Liver (tissue), 8 donors: ENCODE measurements at regions not wholly inside any gene's neighbourhood (a gene's known extent, or its start where the extent isn't known, plus 50 kb on each side); places are given as distances from the start of the nearest gene placed in this dataset.

Experiments
- DNase-seq: peaks from one replicate; pipeline ENCODE4 v3.0.0-alpha.2; 2017; ENCODE audit warnings: low spot score
- H3K27ac ChIP-seq, 2 donors: one replicate each; pipeline ENCODE4 v1.7.0; 2013; ENCODE audit warnings: inconsistent platforms in 2 of 2, low read length in 2 of 2, control low read depth in 1 of 2, low read depth in 1 of 2, mild to moderate bottlenecking in 1 of 2
- H3K27me3 ChIP-seq, 4 donors: one replicate each; pipeline versions ENCODE4 v1.6.1 to v1.7.0; 2013; ENCODE audit warnings: low read length in 3 of 4, inconsistent platforms in 1 of 4, mild to moderate bottlenecking in 1 of 4, moderate library complexity in 1 of 4; ENCODE audit not compliant: control insufficient read depth in 4 of 4, insufficient read depth in 4 of 4
- H3K36me3 ChIP-seq, 4 donors: one replicate each; pipeline versions ENCODE4 v1.6.1 to v1.7.0; 2013; ENCODE audit warnings: low read length in 3 of 4, mild to moderate bottlenecking in 3 of 4, low read depth in 1 of 4, moderate library complexity in 1 of 4; ENCODE audit not compliant: control insufficient read depth in 4 of 4, insufficient read depth in 3 of 4
- H3K4me1 ChIP-seq, 4 donors: one replicate each; pipeline versions ENCODE4 v1.6.1 to v1.7.0; 2013; ENCODE audit warnings: low read length in 3 of 4, mild to moderate bottlenecking in 3 of 4, moderate library complexity in 1 of 4; ENCODE audit not compliant: control insufficient read depth in 4 of 4, insufficient read depth in 4 of 4
- H3K4me3 ChIP-seq, 3 donors: one replicate each; pipeline versions ENCODE4 v1.6.1 to v1.7.0; 2013; ENCODE audit warnings: low read length in 3 of 3, control low read depth in 1 of 3, low read depth in 1 of 3, mild to moderate bottlenecking in 1 of 3
- H3K9ac ChIP-seq, 2 donors: one replicate each; pipeline ENCODE4 v1.7.0; 2013; ENCODE audit warnings: low read length in 2 of 2, mild to moderate bottlenecking in 2 of 2, moderate library complexity in 2 of 2, control low read depth in 1 of 2, low read depth in 1 of 2
- H3K9me3 ChIP-seq, 4 donors: one replicate each; pipeline versions ENCODE4 v1.6.1 to v1.7.0; 2013; ENCODE audit warnings: low read length in 3 of 4; ENCODE audit not compliant: control insufficient read depth in 4 of 4
- EGR1 ChIP-seq, 2 donors: IDR thresholded peaks; 2 replicates each; pipeline ENCODE4 v1.6.1; 2016 to 2018; ENCODE audit warnings: antibody characterized with exemption in 2 of 2, low read depth in 2 of 2
- FOXA1 ChIP-seq: IDR thresholded peaks from 2 replicates; pipeline ENCODE4 v1.6.1; 2016; ENCODE audit warnings: antibody characterized with exemption
- FOXA2 ChIP-seq: IDR thresholded peaks from 2 replicates; pipeline ENCODE4 v1.6.1; 2016; ENCODE audit warnings: antibody characterized with exemption
- GABPA ChIP-seq, 2 donors: IDR thresholded peaks in 1 of 2; conservative IDR thresholded peaks in 1 of 2; 2 replicates each; pipeline ENCODE4 v1.6.1; 2016; ENCODE audit warnings: antibody characterized with exemption in 2 of 2, mild to moderate bottlenecking in 1 of 2, moderate library complexity in 1 of 2
- HNF4G ChIP-seq: IDR thresholded peaks from 2 replicates; pipeline ENCODE4 v1.6.1; 2016; ENCODE audit warnings: antibody characterized with exemption
- JUND ChIP-seq, 2 donors: IDR thresholded peaks; 2 replicates each; pipeline ENCODE4 v1.6.1; 2016; ENCODE audit warnings: antibody characterized with exemption in 2 of 2
- NR2F2 ChIP-seq: IDR thresholded peaks from 2 replicates; pipeline ENCODE4 v1.6.1; 2016; ENCODE audit warnings: antibody characterized with exemption
- RXRA ChIP-seq, 2 donors: IDR thresholded peaks; 2 replicates each; pipeline ENCODE4 v1.6.1; 2017 to 2018; ENCODE audit warnings: antibody characterized with exemption in 2 of 2, mild to moderate bottlenecking in 1 of 2
- SP1 ChIP-seq: IDR thresholded peaks from 2 replicates; pipeline ENCODE4 v1.6.1; 2018; ENCODE audit warnings: antibody characterized with exemption, mild to moderate bottlenecking
- TAF1 ChIP-seq: conservative IDR thresholded peaks from 2 replicates; pipeline ENCODE4 v1.6.1; 2016; ENCODE audit warnings: antibody characterized with exemption, mild to moderate bottlenecking
- YY1 ChIP-seq: IDR thresholded peaks from 2 replicates; pipeline ENCODE4 v1.6.1; 2016; ENCODE audit warnings: antibody characterized with exemption, mild to moderate bottlenecking
- WGBS: extraction: QIAGEN DNeasy Blood & Tissue Kit; methylation state at CpG from one replicate; pipeline ENCODE4 v1.1.7; 2013; 5-methylcytosine and 5-hydroxymethylcytosine counted together
- TF ChIP-seq, protein P1 (sequence below): fragments of 150-350 bp; IDR thresholded peaks from 2 replicates; pipeline ENCODE4 v1.5.1; 2017; ENCODE audit warnings: improper control_type of control experiment, low read depth, low read length; ENCODE audit not compliant: missing input control
- TF ChIP-seq, protein P2 (sequence below): IDR thresholded peaks from 2 replicates; pipeline ENCODE4 v1.6.1; 2016; ENCODE audit warnings: antibody characterized with exemption
- TF ChIP-seq, protein P3 (sequence below): IDR thresholded peaks from 2 replicates; pipeline ENCODE4 v1.6.1; 2016; ENCODE audit warnings: antibody characterized with exemption
- TF ChIP-seq, protein P4 (sequence below): IDR thresholded peaks from 2 replicates; pipeline ENCODE4 v1.6.1; 2016; ENCODE audit warnings: antibody characterized with exemption, mild to moderate bottlenecking
- donor health status: healthy.
- donor health status: healthy.
- donor health status: healthy.
- donor health status: healthy.
- donor health status: healthy.

DNA sequence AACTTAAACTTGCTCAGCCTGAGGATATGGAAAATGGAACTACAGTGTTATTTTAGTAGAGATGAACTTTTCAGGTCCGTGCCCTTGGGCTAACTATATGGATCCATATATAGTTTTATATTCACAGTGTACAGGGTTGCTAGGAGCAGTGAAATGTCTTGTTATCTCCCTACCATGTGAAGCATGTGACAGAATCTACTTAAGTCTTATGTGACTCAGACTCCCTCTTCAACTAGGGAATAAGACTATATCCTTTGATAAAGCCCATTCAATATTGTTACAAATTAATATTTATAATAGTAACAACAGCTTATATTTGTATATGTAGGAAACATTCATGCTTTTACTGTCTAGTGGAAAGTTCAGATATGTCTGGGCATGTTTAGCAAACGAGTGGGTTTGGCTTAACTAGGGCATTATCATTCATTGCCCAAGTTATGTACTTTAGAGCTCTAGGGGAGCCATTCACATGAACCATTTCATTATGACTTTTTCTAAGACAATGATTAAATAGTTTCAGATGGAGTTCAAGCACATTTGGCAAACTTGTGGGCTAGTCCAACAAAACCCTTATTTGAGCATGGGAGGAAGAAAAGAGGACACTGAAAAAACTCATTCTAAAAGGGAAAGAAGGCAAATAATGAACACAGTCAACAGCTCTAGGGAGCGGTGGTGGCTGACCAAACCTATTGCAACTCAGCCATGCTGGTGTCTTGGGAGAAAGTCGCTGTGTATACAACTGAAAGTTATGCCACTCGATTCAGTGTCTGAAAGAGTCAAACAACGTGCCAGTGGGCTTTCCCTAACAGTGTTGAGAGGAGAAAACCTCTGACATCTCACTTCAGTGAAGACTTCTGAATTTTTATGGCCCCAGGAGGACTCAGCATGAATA is 305.9 kb upstream of the G2E3 start:
- Histone ChIP-seq H3K9ac (no peak overlapping the region), H3K36me3 (no peaks in the 10 kb centered on the region), H3K4me3 (no peak overlapping the region), H3K27ac (no peak overlapping the region), H3K4me1 (no peaks in the 10 kb centered on the region), H3K9me3 (no peaks in the 10 kb centered on the region), H3K27me3 (no peaks in the 10 kb centered on the region)
- 66% methylated on average over 6 of the region's 6 CpGs for WGBS
- no peak for DNase-seq
- TF ChIP-seq TAF1 (no peak), FOXA2 (no peak), HNF4G (no peak), JUND (IDR thresholded peaks at IDR 0.05) (no peak), YY1 (no peak), NR2F2 (no peak), GABPA (IDR thresholded peaks at IDR 0.05 in 1 of 2, conservative IDR thresholded peaks at IDR 0.05 in 1 of 2) (no peak), SP1 (no peak)

DNA sequence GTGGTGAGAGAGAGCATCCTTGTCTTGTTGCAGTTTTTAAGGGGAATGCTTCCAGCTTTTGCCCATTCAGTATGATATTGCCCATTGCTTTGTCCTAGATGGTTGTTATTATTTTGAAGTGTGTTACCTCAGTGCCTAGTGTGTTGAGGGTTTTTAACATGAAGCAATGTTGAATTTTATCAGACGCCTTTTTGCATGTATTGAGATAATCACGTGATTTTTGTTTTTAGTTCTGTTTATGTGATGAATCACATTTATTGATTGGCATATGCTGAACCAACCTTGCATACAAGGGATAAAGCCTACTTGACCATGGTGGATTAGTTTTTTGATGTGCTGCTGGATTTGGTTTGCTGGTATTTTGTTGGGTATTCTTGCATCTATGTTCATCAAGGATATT is 302.3 kb upstream of the G2E3 start:
- Histone ChIP-seq H3K27me3 (no peaks in the 10 kb centered on the region), H3K36me3 (no peaks in the 10 kb centered on the region), H3K4me3 (no peak overlapping the region), H3K9me3 (no peaks in the 10 kb centered on the region), H3K27ac (no peak overlapping the region), H3K9ac (no peak overlapping the region), H3K4me1 (no peaks in the 10 kb centered on the region)
- no peak for DNase-seq
- 81% methylated on average over 2 of the region's 2 CpGs for WGBS
- no peak for TF ChIP-seq FOXA2
- TF ChIP-seq, protein P1, sequence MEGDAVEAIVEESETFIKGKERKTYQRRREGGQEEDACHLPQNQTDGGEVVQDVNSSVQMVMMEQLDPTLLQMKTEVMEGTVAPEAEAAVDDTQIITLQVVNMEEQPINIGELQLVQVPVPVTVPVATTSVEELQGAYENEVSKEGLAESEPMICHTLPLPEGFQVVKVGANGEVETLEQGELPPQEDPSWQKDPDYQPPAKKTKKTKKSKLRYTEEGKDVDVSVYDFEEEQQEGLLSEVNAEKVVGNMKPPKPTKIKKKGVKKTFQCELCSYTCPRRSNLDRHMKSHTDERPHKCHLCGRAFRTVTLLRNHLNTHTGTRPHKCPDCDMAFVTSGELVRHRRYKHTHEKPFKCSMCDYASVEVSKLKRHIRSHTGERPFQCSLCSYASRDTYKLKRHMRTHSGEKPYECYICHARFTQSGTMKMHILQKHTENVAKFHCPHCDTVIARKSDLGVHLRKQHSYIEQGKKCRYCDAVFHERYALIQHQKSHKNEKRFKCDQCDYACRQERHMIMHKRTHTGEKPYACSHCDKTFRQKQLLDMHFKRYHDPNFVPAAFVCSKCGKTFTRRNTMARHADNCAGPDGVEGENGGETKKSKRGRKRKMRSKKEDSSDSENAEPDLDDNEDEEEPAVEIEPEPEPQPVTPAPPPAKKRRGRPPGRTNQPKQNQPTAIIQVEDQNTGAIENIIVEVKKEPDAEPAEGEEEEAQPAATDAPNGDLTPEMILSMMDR = no peak
- no peak for TF ChIP-seq TAF1
- TF ChIP-seq, protein P2, sequence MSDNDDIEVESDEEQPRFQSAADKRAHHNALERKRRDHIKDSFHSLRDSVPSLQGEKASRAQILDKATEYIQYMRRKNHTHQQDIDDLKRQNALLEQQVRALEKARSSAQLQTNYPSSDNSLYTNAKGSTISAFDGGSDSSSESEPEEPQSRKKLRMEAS = no peak

DNA sequence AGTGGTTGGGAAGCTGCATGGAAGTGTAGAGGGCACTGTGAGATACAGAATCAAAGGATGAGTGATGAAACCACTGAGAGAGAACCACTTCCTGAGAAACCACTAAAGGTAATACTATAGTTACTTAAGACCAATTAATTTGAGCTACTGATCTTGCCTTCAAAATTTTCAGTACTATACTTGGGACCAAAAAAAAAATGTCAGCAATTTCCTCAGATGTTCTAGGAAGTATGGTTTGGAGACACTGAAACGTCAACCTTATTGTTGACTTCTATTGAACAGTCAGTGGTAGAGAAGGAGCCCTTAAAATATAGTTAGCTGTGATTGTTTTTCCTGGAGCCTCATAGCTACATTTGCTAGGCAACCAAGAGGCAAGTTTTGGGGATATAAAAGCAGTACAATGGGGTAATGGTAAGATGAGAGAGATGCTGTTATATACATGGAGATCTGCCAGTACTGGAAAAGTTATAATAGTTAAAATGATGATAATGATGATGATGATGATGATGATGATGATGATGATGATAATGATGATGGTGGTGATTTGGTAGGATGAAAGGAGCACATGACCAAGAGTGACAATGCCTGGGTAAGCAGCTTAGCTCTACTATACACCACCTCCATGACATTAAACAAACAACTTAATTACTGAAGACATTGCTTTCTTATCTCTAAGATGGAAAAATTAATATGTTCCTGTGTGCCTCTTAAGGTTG is 300.9 kb upstream of the G2E3 start:
- no peak for DNase-seq
- no peaks in the 10 kb centered on the region for H3K36me3 ChIP-seq
- no peak overlapping the region for H3K9ac ChIP-seq
- WGBS = 67% methylated on average over 1 of the region's 1 CpG
- no peak overlapping the region for H3K4me3 ChIP-seq
- H3K27ac ChIP-seq = no peak overlapping the region
- peaks cover 0 to 2% (median 0%) of the 10 kb centered on the region in 4 donors for H3K27me3 ChIP-seq
- H3K9me3 ChIP-seq = no peaks in the 10 kb centered on the region
- H3K4me1 ChIP-seq = no peaks in the 10 kb centered on the region
- TF ChIP-seq, protein P3, sequence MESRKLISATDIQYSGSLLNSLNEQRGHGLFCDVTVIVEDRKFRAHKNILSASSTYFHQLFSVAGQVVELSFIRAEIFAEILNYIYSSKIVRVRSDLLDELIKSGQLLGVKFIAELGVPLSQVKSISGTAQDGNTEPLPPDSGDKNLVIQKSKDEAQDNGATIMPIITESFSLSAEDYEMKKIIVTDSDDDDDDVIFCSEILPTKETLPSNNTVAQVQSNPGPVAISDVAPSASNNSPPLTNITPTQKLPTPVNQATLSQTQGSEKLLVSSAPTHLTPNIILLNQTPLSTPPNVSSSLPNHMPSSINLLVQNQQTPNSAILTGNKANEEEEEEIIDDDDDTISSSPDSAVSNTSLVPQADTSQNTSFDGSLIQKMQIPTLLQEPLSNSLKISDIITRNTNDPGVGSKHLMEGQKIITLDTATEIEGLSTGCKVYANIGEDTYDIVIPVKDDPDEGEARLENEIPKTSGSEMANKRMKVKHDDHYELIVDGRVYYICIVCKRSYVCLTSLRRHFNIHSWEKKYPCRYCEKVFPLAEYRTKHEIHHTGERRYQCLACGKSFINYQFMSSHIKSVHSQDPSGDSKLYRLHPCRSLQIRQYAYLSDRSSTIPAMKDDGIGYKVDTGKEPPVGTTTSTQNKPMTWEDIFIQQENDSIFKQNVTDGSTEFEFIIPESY = no peak
- TF ChIP-seq FOXA1 (no peak), RXRA (IDR thresholded peaks at IDR 0.05) (no peak), JUND (IDR thresholded peaks at IDR 0.05) (no peak), SP1 (no peak), EGR1 (IDR thresholded peaks at IDR 0.05; ENCODE audit: low read depth in 2 of 2) (no peak), GABPA (IDR thresholded peaks at IDR 0.05 in 1 of 2, conservative IDR thresholded peaks at IDR 0.05 in 1 of 2) (no peak), FOXA2 (no peak)
- TF ChIP-seq, protein P4, sequence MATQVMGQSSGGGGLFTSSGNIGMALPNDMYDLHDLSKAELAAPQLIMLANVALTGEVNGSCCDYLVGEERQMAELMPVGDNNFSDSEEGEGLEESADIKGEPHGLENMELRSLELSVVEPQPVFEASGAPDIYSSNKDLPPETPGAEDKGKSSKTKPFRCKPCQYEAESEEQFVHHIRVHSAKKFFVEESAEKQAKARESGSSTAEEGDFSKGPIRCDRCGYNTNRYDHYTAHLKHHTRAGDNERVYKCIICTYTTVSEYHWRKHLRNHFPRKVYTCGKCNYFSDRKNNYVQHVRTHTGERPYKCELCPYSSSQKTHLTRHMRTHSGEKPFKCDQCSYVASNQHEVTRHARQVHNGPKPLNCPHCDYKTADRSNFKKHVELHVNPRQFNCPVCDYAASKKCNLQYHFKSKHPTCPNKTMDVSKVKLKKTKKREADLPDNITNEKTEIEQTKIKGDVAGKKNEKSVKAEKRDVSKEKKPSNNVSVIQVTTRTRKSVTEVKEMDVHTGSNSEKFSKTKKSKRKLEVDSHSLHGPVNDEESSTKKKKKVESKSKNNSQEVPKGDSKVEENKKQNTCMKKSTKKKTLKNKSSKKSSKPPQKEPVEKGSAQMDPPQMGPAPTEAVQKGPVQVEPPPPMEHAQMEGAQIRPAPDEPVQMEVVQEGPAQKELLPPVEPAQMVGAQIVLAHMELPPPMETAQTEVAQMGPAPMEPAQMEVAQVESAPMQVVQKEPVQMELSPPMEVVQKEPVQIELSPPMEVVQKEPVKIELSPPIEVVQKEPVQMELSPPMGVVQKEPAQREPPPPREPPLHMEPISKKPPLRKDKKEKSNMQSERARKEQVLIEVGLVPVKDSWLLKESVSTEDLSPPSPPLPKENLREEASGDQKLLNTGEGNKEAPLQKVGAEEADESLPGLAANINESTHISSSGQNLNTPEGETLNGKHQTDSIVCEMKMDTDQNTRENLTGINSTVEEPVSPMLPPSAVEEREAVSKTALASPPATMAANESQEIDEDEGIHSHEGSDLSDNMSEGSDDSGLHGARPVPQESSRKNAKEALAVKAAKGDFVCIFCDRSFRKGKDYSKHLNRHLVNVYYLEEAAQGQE = no peak
- TF ChIP-seq, protein P1 = no peak
- TF ChIP-seq, protein P2 = no peak
